ENCODE measurements at regions not wholly inside any gene's neighbourhood (a gene's known extent, or its start where the extent isn't known, plus 50 kb on each side); places are given as distances from the start of the nearest gene placed in this dataset.

DNA sequence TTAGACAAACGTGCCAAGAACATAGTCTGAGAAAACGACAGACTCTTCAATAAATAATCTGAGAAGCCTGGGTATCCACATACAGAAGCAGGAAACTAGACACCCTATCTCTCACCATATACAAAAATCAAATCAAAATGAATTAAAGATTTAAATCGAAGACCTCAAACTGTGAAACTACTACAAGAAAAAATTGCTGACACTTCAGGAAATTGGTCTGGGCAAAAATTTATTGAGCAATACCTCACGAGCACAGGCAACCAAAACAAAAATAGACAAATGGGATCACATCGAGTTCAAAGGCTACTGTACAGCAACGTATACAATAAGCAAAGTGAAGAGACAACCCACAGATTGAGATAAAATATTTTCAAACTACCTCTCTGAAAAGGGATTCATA lies 292.8 kb upstream of the RGS18 start:
- H3K18ac ChIP-seq (ENCODE audit: insufficient read length, low read depth, low read length), result no peak overlapping the region
- H2BK15ac ChIP-seq (ENCODE audit: low read depth, low read length), result no peak overlapping the region
- H3K9me3 ChIP-seq (ENCODE audit: control insufficient read depth, low read depth, low read length), result no peaks in the 10 kb centered on the region
- H3K23ac ChIP-seq (ENCODE audit: insufficient read length, low read depth, low read length), result no peak overlapping the region
- no peak overlapping the region for H2AFZ ChIP-seq (ENCODE audit: low read length)
- TF ChIP-seq, protein P1, sequence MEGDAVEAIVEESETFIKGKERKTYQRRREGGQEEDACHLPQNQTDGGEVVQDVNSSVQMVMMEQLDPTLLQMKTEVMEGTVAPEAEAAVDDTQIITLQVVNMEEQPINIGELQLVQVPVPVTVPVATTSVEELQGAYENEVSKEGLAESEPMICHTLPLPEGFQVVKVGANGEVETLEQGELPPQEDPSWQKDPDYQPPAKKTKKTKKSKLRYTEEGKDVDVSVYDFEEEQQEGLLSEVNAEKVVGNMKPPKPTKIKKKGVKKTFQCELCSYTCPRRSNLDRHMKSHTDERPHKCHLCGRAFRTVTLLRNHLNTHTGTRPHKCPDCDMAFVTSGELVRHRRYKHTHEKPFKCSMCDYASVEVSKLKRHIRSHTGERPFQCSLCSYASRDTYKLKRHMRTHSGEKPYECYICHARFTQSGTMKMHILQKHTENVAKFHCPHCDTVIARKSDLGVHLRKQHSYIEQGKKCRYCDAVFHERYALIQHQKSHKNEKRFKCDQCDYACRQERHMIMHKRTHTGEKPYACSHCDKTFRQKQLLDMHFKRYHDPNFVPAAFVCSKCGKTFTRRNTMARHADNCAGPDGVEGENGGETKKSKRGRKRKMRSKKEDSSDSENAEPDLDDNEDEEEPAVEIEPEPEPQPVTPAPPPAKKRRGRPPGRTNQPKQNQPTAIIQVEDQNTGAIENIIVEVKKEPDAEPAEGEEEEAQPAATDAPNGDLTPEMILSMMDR (conservative IDR thresholded peaks at IDR 0.05), result no peak
- H3K27ac ChIP-seq (ENCODE audit: insufficient read length, low read depth, low read length), result no peak overlapping the region
- no peak overlapping the region for H3K4me2 ChIP-seq (ENCODE audit: insufficient read depth, insufficient read length, low read length)
- H3K27me3 ChIP-seq (ENCODE audit: insufficient read depth, low read length), result no peaks in the 10 kb centered on the region
- H3K79me2 ChIP-seq (ENCODE audit: insufficient read depth, low read length), result no peaks in the 10 kb centered on the region
- no peak overlapping the region for H3K14ac ChIP-seq (ENCODE audit: insufficient read depth, low read length)
- H4K5ac ChIP-seq (ENCODE audit: insufficient read length, low read depth, low read length), result no peak overlapping the region
- H3K36me3 Mint-ChIP-seq (ENCODE audit: insufficient read depth in 1 of 3, low read depth in 3 of 3), result peaks cover 0 to 1% (median 0%) of the 10 kb centered on the region in 3 experiments; a peak in 2 of 7 replicates
- no peak overlapping the region for H2AK5ac ChIP-seq (ENCODE audit: insufficient read length, low read length)
- no peak overlapping the region for H2BK5ac ChIP-seq (ENCODE audit: insufficient read length, low read length)
- no peak overlapping the region for H3T11ph ChIP-seq (ENCODE audit: low read length)
- no peak overlapping the region for H3K4me3 Mint-ChIP-seq
- no peaks in the 10 kb centered on the region; the same call in 1 of the 2 replicates for H3K27me3 Mint-ChIP-seq (ENCODE audit: low read depth)
- no peaks in the 10 kb centered on the region for H3K23me2 ChIP-seq (ENCODE audit: insufficient read length, low read depth, low read length, poor library complexity, severe bottlenecking)
- no peak overlapping the region for H3K27ac Mint-ChIP-seq
- DNase-seq, result no peak
- H2BK20ac ChIP-seq (ENCODE audit: low read depth, low read length, poor library complexity, severe bottlenecking), result no peak overlapping the region
- H3K56ac ChIP-seq (ENCODE audit: insufficient read length, low read depth, low read length), result no peak overlapping the region
- no peak overlapping the region for H3K4ac ChIP-seq (ENCODE audit: low read depth, low read length)
- H2BK120ac ChIP-seq (ENCODE audit: low read depth, low read length, poor library complexity, severe bottlenecking), result no peak overlapping the region
- no peaks in the 10 kb centered on the region for H3K79me1 ChIP-seq (ENCODE audit: insufficient read depth, low read depth, low read length, poor library complexity, severe bottlenecking)
- H4K91ac ChIP-seq (ENCODE audit: insufficient read length, low read depth, low read length), result no peak overlapping the region
- no peaks in the 10 kb centered on the region for H3K9me3 Mint-ChIP-seq
- no peaks in the 10 kb centered on the region for H4K20me1 ChIP-seq (ENCODE audit: control insufficient read depth, insufficient read depth, insufficient read length)
- no peak overlapping the region for H3K9ac ChIP-seq (ENCODE audit: extremely low read depth, insufficient read length, low read length)
- no peak overlapping the region for H4K8ac ChIP-seq (replicated peaks; ENCODE audit: insufficient read length, low read depth, low read length)
- no peaks in the 10 kb centered on the region for H3K4me1 ChIP-seq (ENCODE audit: insufficient read depth, low read length)
- peaks cover 3 to 4% of the 10 kb centered on the region in 2 experiments; a peak in 2 of 4 replicates for H3K4me1 Mint-ChIP-seq
- no peak overlapping the region for H2BK12ac ChIP-seq (ENCODE audit: insufficient read length, low read depth, low read length)
- no CpG with 5 or more reads among the region's 6 CpGs for WGBS (ENCODE audit: extremely low coverage, insufficient read length, low lambda C conversion rate)
